NCI-H526 treated with DMSO at 0.1 percent for 48 hours (cell line): ENCODE measurements at regions not wholly inside any gene's neighbourhood (a gene's known extent, or its start where the extent isn't known, plus 50 kb on each side); places are given as distances from the start of the nearest gene placed in this dataset.
"Not testable (repeated sequence)": the region's sequence is repeated elsewhere in the genome, so short reads cannot be mapped to it uniquely, and the experiment has no call there.

Experiments
- DNase-seq: peaks from one replicate; lab custom pipeline; 2025; lab: John Stamatoyannopoulos, UW

GRCh38 chr10:57959318-57960006, 308.2 kb downstream of the IPMK start:
- no peak for DNase-seq

- no peak for DNase-seq
Measured at GRCh38 chr10:57955076-57955475, 312.6 kb downstream of the IPMK start.

GRCh38 chr10:57952741-57953140, 315.0 kb downstream of the IPMK start:
- no peak for DNase-seq

- no peak for DNase-seq
Measured at GRCh38 chr10:57950442-57950974, 317.2 kb downstream of the IPMK start.

GRCh38 chr10:57948796-57949195, 318.9 kb downstream of the IPMK start:
- DNase-seq = no peak

- no peak for DNase-seq
Measured at GRCh38 chr10:57946833-57947232, 320.9 kb downstream of the IPMK start.

- no peak for DNase-seq
Measured at GRCh38 chr10:57943701-57944100, 324.0 kb downstream of the IPMK start.

- no peak for DNase-seq
Measured at GRCh38 chr10:57925045-57925444, 342.6 kb downstream of the IPMK start.

- DNase-seq = no peak
Measured at GRCh38 chr10:57921140-57921539, 346.6 kb downstream of the IPMK start.

GRCh38 chr10:57919864-57920263, 347.8 kb downstream of the IPMK start:
- DNase-seq = no peak

- no peak for DNase-seq
Measured at GRCh38 chr10:57917019-57917418, 350.7 kb downstream of the IPMK start.

GRCh38 chr10:57905861-57906260, 361.8 kb downstream of the IPMK start:
- DNase-seq = no peak

GRCh38 chr10:57905010-57905409, 362.7 kb downstream of the IPMK start:
- no peak for DNase-seq

GRCh38 chr10:57898231-57898630, 369.5 kb downstream of the IPMK start:
- DNase-seq = peak; percentile 94

- no peak for DNase-seq
Measured at GRCh38 chr10:57897611-57898010, 370.1 kb downstream of the IPMK start.

GRCh38 chr10:57894361-57894760, 373.3 kb downstream of the IPMK start:
- no peak for DNase-seq

- DNase-seq = no peak
Measured at GRCh38 chr10:57891201-57892006, 376.3 kb downstream of the IPMK start.

- DNase-seq = no peak
Measured at GRCh38 chr10:57890691-57891090, 377.0 kb downstream of the IPMK start.

GRCh38 chr10:57885618-57885968, 382.1 kb downstream of the IPMK start:
- DNase-seq = not testable (repeated sequence)

GRCh38 chr10:57884965-57885617, 382.6 kb downstream of the IPMK start:
- no peak for DNase-seq

- DNase-seq = peak; percentile 23
Measured at GRCh38 chr10:57884407-57884806, 383.3 kb downstream of the IPMK start.

GRCh38 chr10:57880446-57881227, 387.1 kb downstream of the IPMK start:
- no peak for DNase-seq
